Ovary (tissue), 3 donors: ENCODE measurements at regions not wholly inside any gene's neighbourhood (a gene's known extent, or its start where the extent isn't known, plus 50 kb on each side); places are given as distances from the start of the nearest gene placed in this dataset.

Experiments
- CTCF ChIP-seq, 3 donors: fragments of 450-650 bp in 2 of 3; fragments of 200-600 bp in 1 of 3; IDR thresholded peaks; one replicate each; pipeline versions ENCODE4 v1.5.1 to v1.8.0; 2016 to 2022; ENCODE audit warnings: antibody characterized with exemption in 3 of 3, mild to moderate bottlenecking in 1 of 3
- EP300 ChIP-seq: sonication (generic); formaldehyde crosslinking; IDR thresholded peaks from one replicate; pipeline ENCODE4 v1.6.1; 2017; ENCODE audit warnings: antibody characterized with exemption
- POLR2A ChIP-seq: fragments of 450-650 bp; IDR thresholded peaks from one replicate; pipeline ENCODE4 v1.6.1; 2017; ENCODE audit warnings: antibody characterized with exemption, mild to moderate bottlenecking, moderate library complexity
- donor health status: DM: no; HTN: no; CAD: no.

DNA sequence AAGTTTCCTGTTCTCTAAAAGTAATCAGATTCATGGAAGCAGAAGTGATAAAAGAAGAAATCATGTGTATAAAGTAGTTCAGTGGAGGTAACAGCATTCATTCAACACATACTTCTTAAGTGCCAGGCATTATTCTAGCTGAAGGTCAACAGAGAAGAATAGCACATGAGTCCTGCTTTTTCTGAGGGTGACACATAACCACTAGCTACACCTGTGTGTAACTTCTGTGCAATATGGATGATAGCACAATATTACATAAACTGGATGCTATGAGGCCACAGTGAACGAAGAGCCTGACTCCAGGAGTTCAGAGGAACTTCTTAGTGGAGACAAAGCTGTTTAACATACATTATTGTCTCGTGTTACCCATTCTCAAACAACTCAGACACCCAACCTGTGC lies 114.3 kb upstream of the PCED1B start:
- no peak for TF ChIP-seq CTCF (IDR thresholded peaks at IDR 0.05)
- TF ChIP-seq POLR2A: no peak
- TF ChIP-seq EP300: no peak
